Nephron progenitor cell (in vitro differentiated cells): ENCODE measurements at regions not wholly inside any gene's neighbourhood (a gene's known extent, or its start where the extent isn't known, plus 50 kb on each side); places are given as distances from the start of the nearest gene placed in this dataset.
A peak's percentile ranks its signal among the peaks of the same experiment; 100 is the strongest.

Experiments
- DNase-seq: peaks from one replicate; pipeline ENCODE4 v3.0.0; 2021
- H3K27ac Mint-ChIP-seq: 2 replicates; pipeline ENCODE4 v1.8.0; 2021; ENCODE audit warnings: mild to moderate bottlenecking, moderate library complexity, mixed read lengths
- H3K27me3 Mint-ChIP-seq: 2 replicates; pipeline ENCODE4 v1.8.0; 2021; ENCODE audit warnings: mild to moderate bottlenecking, low read depth, mixed read lengths; ENCODE audit not compliant: poor library complexity
- H3K36me3 Mint-ChIP-seq: 2 replicates; pipeline ENCODE4 v1.8.0; 2021; ENCODE audit warnings: low read depth, mixed read lengths
- H3K4me1 Mint-ChIP-seq: 2 replicates; pipeline ENCODE4 v1.8.0; 2021; ENCODE audit warnings: mixed read lengths
- H3K4me3 Mint-ChIP-seq: 2 replicates; pipeline ENCODE4 v1.8.0; 2021; ENCODE audit warnings: mild to moderate bottlenecking, moderate library complexity, mixed read lengths
- H3K9me3 Mint-ChIP-seq: 2 replicates; pipeline ENCODE4 v1.8.0; 2021; ENCODE audit warnings: mild to moderate bottlenecking, moderate library complexity, mixed read lengths
- CTCF ChIP-seq: fragments of 200-600 bp; sonication (generic); IDR thresholded peaks from 2 replicates; pipeline ENCODE4 v1.5.0; 2021; ENCODE audit warnings: antibody characterized with exemption

DNA sequence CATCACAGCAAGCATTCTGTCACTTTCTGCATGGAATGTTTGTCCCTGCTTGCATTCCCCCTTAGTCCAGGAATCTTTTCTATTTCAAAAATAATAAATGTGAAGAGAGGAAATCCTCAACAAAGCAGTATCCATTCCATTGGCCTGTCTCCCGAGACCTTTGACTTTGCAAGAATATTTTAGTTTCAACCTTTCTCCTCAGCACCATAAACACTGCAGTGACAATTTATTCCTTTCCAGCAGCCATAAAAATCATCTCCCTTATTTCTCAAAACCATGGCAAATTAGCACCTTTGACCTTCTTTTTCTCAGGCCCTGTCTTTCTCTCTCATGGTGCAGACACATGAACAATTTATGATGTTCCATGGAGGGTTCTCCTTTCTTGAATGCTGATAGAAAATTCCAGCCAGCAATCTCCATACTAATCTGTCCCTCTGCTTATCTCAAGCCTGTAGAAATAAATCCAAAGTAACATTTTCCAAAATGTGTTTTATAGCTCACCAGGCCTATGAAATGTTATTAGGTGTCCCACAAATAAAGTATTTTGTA, 352.1 kb upstream of the CCL2 start:
- Mint-ChIP-seq H3K9me3 (no peaks in the 10 kb centered on the region), H3K27ac (peak overlapping the region; percentile 51), H3K36me3 (no peaks in the 10 kb centered on the region), H3K4me3 (no peak overlapping the region), H3K27me3 (peaks cover 4% of the 10 kb centered on the region), H3K4me1 (peaks cover 49% of the 10 kb centered on the region)
- no peak for TF ChIP-seq CTCF
- DNase-seq = no peak

GRCh38 chr17:33904476-33904875, 350.6 kb upstream of the CCL2 start:
- DNase-seq = no peak
- Mint-ChIP-seq H3K9me3 (no peaks in the 10 kb centered on the region), H3K36me3 (no peaks in the 10 kb centered on the region)

GRCh38 chr17:33905338-33905800, 349.7 kb upstream of the CCL2 start:
- Mint-ChIP-seq H3K4me3 (no peak overlapping the region), H3K27ac (no peak overlapping the region), H3K27me3 (peaks cover 4% of the 10 kb centered on the region), H3K4me1 (peaks cover 31% of the 10 kb centered on the region), H3K36me3 (no peaks in the 10 kb centered on the region), H3K9me3 (no peaks in the 10 kb centered on the region)
- no peak for TF ChIP-seq CTCF
- DNase-seq = no peak

More at GRCh38 chr17:33904476-33904875, 350.6 kb upstream of the CCL2 start:
- Mint-ChIP-seq H3K4me3 (no peak overlapping the region), H3K27me3 (peaks cover 4% of the 10 kb centered on the region), H3K27ac (no peak overlapping the region), H3K4me1 (peaks cover 38% of the 10 kb centered on the region)
- no peak for TF ChIP-seq CTCF

GRCh38 chr17:33908363-33909064, 346.6 kb upstream of the CCL2 start:
- H3K4me3 Mint-ChIP-seq = no peak overlapping the region
- TF ChIP-seq CTCF = no peak
- no peaks in the 10 kb centered on the region for H3K9me3 Mint-ChIP-seq
- no peak for DNase-seq
- no peaks in the 10 kb centered on the region for H3K27me3 Mint-ChIP-seq
- H3K27ac Mint-ChIP-seq = no peak overlapping the region
- H3K4me1 Mint-ChIP-seq = peaks cover 5% of the 10 kb centered on the region
- no peaks in the 10 kb centered on the region for H3K36me3 Mint-ChIP-seq

DNA sequence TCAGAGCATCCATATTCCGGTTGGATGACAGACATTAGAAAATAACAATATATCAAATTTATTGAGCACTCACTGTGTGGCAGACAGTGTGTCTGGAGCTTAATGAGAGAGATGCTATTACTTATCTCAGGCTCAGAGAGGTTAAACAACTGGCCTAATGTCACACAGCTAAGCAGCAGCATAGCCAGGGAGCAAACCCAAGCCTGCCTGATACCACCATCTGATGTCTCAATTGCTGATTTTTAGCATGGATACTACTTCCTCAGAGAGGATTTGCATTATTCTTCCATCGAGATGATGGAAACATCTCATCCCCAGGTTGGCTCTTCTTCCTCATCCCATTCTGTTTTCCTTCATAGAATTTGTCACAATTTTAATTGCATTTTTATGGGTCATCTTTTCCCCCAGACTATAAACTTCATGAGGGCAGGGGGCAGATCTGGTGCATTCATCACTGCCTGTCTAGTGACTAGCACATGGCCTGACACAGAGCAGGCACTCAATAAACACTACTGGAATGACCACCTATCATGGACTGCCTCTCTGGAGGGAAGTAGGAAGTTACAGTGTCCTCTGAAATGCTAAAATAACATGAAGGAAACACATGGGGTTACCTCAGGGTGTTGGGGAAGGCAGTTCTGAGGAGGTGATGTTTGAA, 344.8 kb upstream of the CCL2 start:
- TF ChIP-seq CTCF = no peak
- Mint-ChIP-seq H3K36me3 (no peaks in the 10 kb centered on the region), H3K27me3 (peaks cover 1% of the 10 kb centered on the region), H3K4me3 (no peak overlapping the region), H3K4me1 (peaks cover 3% of the 10 kb centered on the region), H3K27ac (peak overlapping the region; percentile 34), H3K9me3 (no peaks in the 10 kb centered on the region)
- no peak for DNase-seq
